Testis (tissue), 2 donors: ENCODE measurements at regions not wholly inside any gene's neighbourhood (a gene's known extent, or its start where the extent isn't known, plus 50 kb on each side); places are given as distances from the start of the nearest gene placed in this dataset.

Experiments used
- POLR2A ChIP-seq: fragments of 450-650 bp; IDR thresholded peaks from one replicate; pipeline ENCODE4 v1.6.1; 2017; ENCODE audit warnings: antibody characterized with exemption, mild to moderate bottlenecking, moderate library complexity
- TF ChIP-seq, protein P1 (sequence below), 3 experiments: fragments of 450-650 bp in 2 of 3; fragments of 200-600 bp in 1 of 3; sonication (generic) in 1 of 3; IDR thresholded peaks; one replicate each; pipeline ENCODE4 v1.5.1; 2016 to 2019; ENCODE audit warnings: antibody characterized with exemption in 3 of 3, mild to moderate bottlenecking in 2 of 3, moderate library complexity in 1 of 3

GRCh38 chr16:76854234-76854633, 336.8 kb upstream of the MON1B start:
- no peak for TF ChIP-seq POLR2A
- TF ChIP-seq, protein P1, sequence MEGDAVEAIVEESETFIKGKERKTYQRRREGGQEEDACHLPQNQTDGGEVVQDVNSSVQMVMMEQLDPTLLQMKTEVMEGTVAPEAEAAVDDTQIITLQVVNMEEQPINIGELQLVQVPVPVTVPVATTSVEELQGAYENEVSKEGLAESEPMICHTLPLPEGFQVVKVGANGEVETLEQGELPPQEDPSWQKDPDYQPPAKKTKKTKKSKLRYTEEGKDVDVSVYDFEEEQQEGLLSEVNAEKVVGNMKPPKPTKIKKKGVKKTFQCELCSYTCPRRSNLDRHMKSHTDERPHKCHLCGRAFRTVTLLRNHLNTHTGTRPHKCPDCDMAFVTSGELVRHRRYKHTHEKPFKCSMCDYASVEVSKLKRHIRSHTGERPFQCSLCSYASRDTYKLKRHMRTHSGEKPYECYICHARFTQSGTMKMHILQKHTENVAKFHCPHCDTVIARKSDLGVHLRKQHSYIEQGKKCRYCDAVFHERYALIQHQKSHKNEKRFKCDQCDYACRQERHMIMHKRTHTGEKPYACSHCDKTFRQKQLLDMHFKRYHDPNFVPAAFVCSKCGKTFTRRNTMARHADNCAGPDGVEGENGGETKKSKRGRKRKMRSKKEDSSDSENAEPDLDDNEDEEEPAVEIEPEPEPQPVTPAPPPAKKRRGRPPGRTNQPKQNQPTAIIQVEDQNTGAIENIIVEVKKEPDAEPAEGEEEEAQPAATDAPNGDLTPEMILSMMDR (IDR thresholded peaks at IDR 0.05): no peak
